K562 (cell line): ENCODE measurements at regions not wholly inside any gene's neighbourhood (a gene's known extent, or its start where the extent isn't known, plus 50 kb on each side); places are given as distances from the start of the nearest gene placed in this dataset.

Experiments used
- ATAC-seq: fragments of 200-7000 bp; cut with Tn5 transposase; 3 replicates; pipeline ENCODE4 v1.9.1; 2020; ENCODE audit warnings: moderate library complexity
- BruUV-seq: library from RNA; stranded (reverse); fragments of 400-500 nt; replicated peaks from 2 replicates; lab custom pipeline; 2021; lab: Mats Ljungman, UMichigan
- CTCF ChIA-PET: fragments of 300-600 bp; formaldehyde crosslinking; extraction: SDS; loops from one replicate; lab custom pipeline; 2021; ENCODE audit warnings: low intra/inter-chr PET ratio; lab: Yijun Ruan, JAX
- POLR2A ChIA-PET: fragments of 300-600, 350-650 bp; sonication (Branson Sonifier 250); formaldehyde crosslinking; extraction: SDS; loops from one replicate; lab custom pipeline; 2021; ENCODE audit warnings: antibody characterized with exemption, inconsistent platforms; lab: Yijun Ruan, JAX
- DNase-seq, 4 experiments: peaks; one replicate each; pipeline versions ENCODE4 v3.0.0 to v3.0.0-alpha.2; 2011 to 2018; ENCODE audit warnings: low spot score in 3 of 4, mixed read lengths in 3 of 4; ENCODE audit errors: extremely low read depth in 1 of 4
- FAIRE-seq: peaks from 2 replicates; lab custom pipeline; 2011; peaks lifted over from hg19 to GRCh38; lab: Jason Lieb, UNC
- H2AFZ ChIP-seq: 2 replicates; pipeline ENCODE4 v1.6.0; 2011; ENCODE audit warnings: low read depth, low read length, control low read depth, inconsistent platforms
- H3K27ac ChIP-seq: fragments of 200-600 bp; 3 replicates; pipeline ENCODE4 v1.8.0; 2011; ENCODE audit warnings: low read depth, mild to moderate bottlenecking, control low read depth, inconsistent platforms, low read length, moderate library complexity, mixed read lengths; ENCODE audit errors: extremely low read depth
- H3K27me3 ChIP-seq, 2 experiments: fragments of 300-600 bp in 1 of 2; 2 replicates in 1 of 2; 3 replicates in 1 of 2; pipeline versions ENCODE4 v1.6.0 to v1.8.0; 2011; ENCODE audit warnings: inconsistent platforms in 2 of 2, low read length in 2 of 2, mild to moderate bottlenecking in 1 of 2, mixed read lengths in 1 of 2, moderate library complexity in 1 of 2; ENCODE audit not compliant: control insufficient read depth in 2 of 2, insufficient read depth in 2 of 2
- H3K36me3 ChIP-seq: fragments of 300-600 bp; 3 replicates; pipeline ENCODE4 v1.8.0; 2011; ENCODE audit warnings: mild to moderate bottlenecking, low read length, inconsistent platforms; ENCODE audit not compliant: control insufficient read depth, insufficient read depth
- H3K4me1 ChIP-seq, 2 experiments: fragments of 200-600 bp in 1 of 2; replicated peaks in 1 of 2; 2 replicates in 1 of 2; 3 replicates in 1 of 2; pipeline versions ENCODE4 v1.5.1 to v1.8.0; 2011; ENCODE audit warnings: inconsistent platforms in 2 of 2, low read length in 2 of 2, mild to moderate bottlenecking in 1 of 2, mixed read lengths in 1 of 2, moderate library complexity in 1 of 2; ENCODE audit not compliant: control insufficient read depth in 2 of 2, insufficient read depth in 2 of 2
- H3K4me2 ChIP-seq: 2 replicates; pipeline ENCODE4 v1.6.1; 2011; ENCODE audit warnings: low read length, control low read depth, inconsistent platforms, mixed read lengths; ENCODE audit not compliant: insufficient read depth
- H3K4me3 ChIP-seq: fragments of 200-600 bp; sonication (generic), shearing (Covaris generic); 2 replicates; pipeline ENCODE4 v1.5.1; 2016; ENCODE audit warnings: control low read depth, inconsistent platforms
- H3K79me2 ChIP-seq: fragments of 200-600 bp; 3 replicates; pipeline ENCODE4 v1.8.0; 2011; ENCODE audit warnings: low read length, inconsistent platforms; ENCODE audit not compliant: control insufficient read depth, insufficient read depth
- H3K9ac ChIP-seq, 2 experiments: 2 replicates each; pipeline versions ENCODE4 v1.6.0 to v1.6.1; 2011; ENCODE audit warnings: low read depth in 2 of 2, low read length in 2 of 2, control low read depth in 1 of 2, inconsistent platforms in 1 of 2, mild to moderate bottlenecking in 1 of 2, mixed read lengths in 1 of 2; ENCODE audit not compliant: insufficient read depth in 1 of 2
- H3K9me1 ChIP-seq: one replicate; pipeline ENCODE4 v1.6.0; 2011; ENCODE audit warnings: inconsistent platforms, mild to moderate bottlenecking, low read length, moderate library complexity; ENCODE audit not compliant: control insufficient read depth, insufficient read depth
- H3K9me3 ChIP-seq: replicated peaks from 2 replicates; pipeline ENCODE4 v1.5.1; 2011; ENCODE audit warnings: low read depth, low read length, inconsistent platforms; ENCODE audit not compliant: control insufficient read depth, insufficient read depth
- H4K20me1 ChIP-seq: replicated peaks from 2 replicates; pipeline ENCODE4 v1.6.1; 2011; ENCODE audit warnings: low read length, inconsistent platforms, mixed read lengths; ENCODE audit not compliant: control insufficient read depth, insufficient read depth
- DNMT1 ChIP-seq: fragments of 450-650 bp; IDR thresholded peaks from 2 replicates; pipeline ENCODE4 v1.6.1; 2016; ENCODE audit warnings: antibody characterized with exemption, mild to moderate bottlenecking
- FOSL1 ChIP-seq: fragments of 200-800 bp; sonication (Bioruptor generic); conservative IDR thresholded peaks from 2 replicates; pipeline ENCODE4 v1.6.1; 2016; ENCODE audit warnings: missing genetic modification characterization, missing compliant biosample characterization
- KDM5B ChIP-seq: fragments of 200-600 bp; sonication (generic); IDR thresholded peaks from 2 replicates; pipeline ENCODE4 v1.6.1; 2012; ENCODE audit warnings: low read depth, mild to moderate bottlenecking, moderate library complexity, low read length, control low read depth, inconsistent platforms; ENCODE audit not compliant: insufficient replicate concordance
- NCOA6 ChIP-seq: fragments of 450-650 bp; IDR thresholded peaks from 2 replicates; pipeline ENCODE4 v1.6.1; 2017; ENCODE audit warnings: mild to moderate bottlenecking
- SNIP1 ChIP-seq: fragments of 450-650 bp; IDR thresholded peaks from 2 replicates; pipeline ENCODE4 v1.7.1; 2017; ENCODE audit warnings: low read depth, mild to moderate bottlenecking
- TAF9B ChIP-seq: fragments of 450-650 bp; IDR thresholded peaks from 2 replicates; pipeline ENCODE4 v1.6.1; 2018; ENCODE audit warnings: mild to moderate bottlenecking; ENCODE audit not compliant: partially characterized antibody
- THRAP3 ChIP-seq: fragments of 450-650 bp; IDR thresholded peaks from 2 replicates; pipeline ENCODE4 v1.6.1; 2016; ENCODE audit warnings: mild to moderate bottlenecking, inconsistent platforms, borderline replicate concordance
- whole genome bisulfite sequencing: fragments of 100-300 bp; shearing (Covaris generic); methylation state at CpG from one replicate; pipeline ENCODE4 v1.1.6; 2016; ENCODE audit warnings: low coverage, mixed read lengths; ENCODE audit not compliant: insufficient coverage; ENCODE audit errors: missing lambda C conversion rate; 5-methylcytosine and 5-hydroxymethylcytosine counted together
- in situ Hi-C: fragments of 300-500 bp; cut with MboI; formaldehyde crosslinking; loops from 4 replicates; pipeline ENCODE4 v1.15.0; 2018; ENCODE audit warnings: inconsistent platforms, mixed read lengths
- intact Hi-C: fragments of 100-400 bp; cut with micrococcal nuclease; formaldehyde crosslinking; loops from 2 replicates; pipeline ENCODE4 v1.14.2; 2022
- TF ChIP-seq, protein P1 (sequence below): sonication (generic); formaldehyde crosslinking; IDR thresholded peaks from 2 replicates; pipeline ENCODE4 v1.5.0; 2020; ENCODE audit warnings: missing genetic modification reagents
- TF ChIP-seq, protein P2 (sequence below): IDR thresholded peaks from 2 replicates; pipeline ENCODE4 v1.6.1; 2014; ENCODE audit warnings: antibody characterized with exemption
- TF ChIP-seq, protein P3 (sequence below): fragments of 450-650 bp; formaldehyde crosslinking; IDR thresholded peaks from 2 replicates; pipeline ENCODE4 v1.4.0; 2022; ENCODE audit warnings: mild to moderate bottlenecking, moderate library complexity
- TF ChIP-seq, protein P4 (sequence below), 2 experiments: fragments of 450-650 bp in 1 of 2; IDR thresholded peaks; 2 replicates each; pipeline ENCODE4 v1.6.1; 2011 to 2017; ENCODE audit warnings: low read depth in 2 of 2, antibody characterized with exemption in 1 of 2, borderline replicate concordance in 1 of 2, low read length in 1 of 2, mild to moderate bottlenecking in 1 of 2, mixed read lengths in 1 of 2; ENCODE audit not compliant: control insufficient read depth in 1 of 2

DNA sequence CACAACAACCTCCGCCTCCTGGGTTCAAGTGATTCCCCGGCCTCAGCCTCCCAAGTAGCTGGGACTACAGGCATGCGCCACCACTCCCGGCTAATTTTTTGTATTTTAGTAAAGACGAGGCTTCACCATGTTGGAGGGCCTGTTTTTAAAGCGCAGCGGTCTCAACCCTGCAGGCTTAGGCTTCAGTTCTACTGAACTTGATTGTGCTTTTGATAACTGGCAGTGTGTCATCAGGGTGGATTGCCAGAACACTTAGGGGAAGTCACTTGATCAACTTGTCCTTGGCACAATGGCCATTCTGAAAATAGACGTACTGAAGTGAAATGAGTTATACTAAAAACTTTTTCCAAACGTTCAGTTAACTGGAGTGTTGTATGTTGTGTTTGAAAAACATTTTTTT is 472.2 kb downstream of the KLF5 start:
- no peaks in the 10 kb centered on the region for H4K20me1 ChIP-seq
- H3K27me3 ChIP-seq, result no peaks in the 10 kb centered on the region
- no peak overlapping the region for H3K4me2 ChIP-seq
- no peak overlapping the region for H3K9ac ChIP-seq
- no peak overlapping the region for H3K4me3 ChIP-seq
- H2AFZ ChIP-seq, result no peak overlapping the region
- H3K27ac ChIP-seq, result no peak overlapping the region
- CTCF ChIA-PET, result no interaction called here
- no TSS peak for BruUV-seq
- H3K9me1 ChIP-seq, result no peaks in the 10 kb centered on the region
- no peaks in the 10 kb centered on the region for H3K9me3 ChIP-seq
- POLR2A ChIA-PET, result no interaction called here
- no peak for TF ChIP-seq KDM5B
- TF ChIP-seq, protein P1, sequence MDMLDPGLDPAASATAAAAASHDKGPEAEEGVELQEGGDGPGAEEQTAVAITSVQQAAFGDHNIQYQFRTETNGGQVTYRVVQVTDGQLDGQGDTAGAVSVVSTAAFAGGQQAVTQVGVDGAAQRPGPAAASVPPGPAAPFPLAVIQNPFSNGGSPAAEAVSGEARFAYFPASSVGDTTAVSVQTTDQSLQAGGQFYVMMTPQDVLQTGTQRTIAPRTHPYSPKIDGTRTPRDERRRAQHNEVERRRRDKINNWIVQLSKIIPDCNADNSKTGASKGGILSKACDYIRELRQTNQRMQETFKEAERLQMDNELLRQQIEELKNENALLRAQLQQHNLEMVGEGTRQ (CRISPR knock-in tag), result no peak
- TF ChIP-seq, protein P2, sequence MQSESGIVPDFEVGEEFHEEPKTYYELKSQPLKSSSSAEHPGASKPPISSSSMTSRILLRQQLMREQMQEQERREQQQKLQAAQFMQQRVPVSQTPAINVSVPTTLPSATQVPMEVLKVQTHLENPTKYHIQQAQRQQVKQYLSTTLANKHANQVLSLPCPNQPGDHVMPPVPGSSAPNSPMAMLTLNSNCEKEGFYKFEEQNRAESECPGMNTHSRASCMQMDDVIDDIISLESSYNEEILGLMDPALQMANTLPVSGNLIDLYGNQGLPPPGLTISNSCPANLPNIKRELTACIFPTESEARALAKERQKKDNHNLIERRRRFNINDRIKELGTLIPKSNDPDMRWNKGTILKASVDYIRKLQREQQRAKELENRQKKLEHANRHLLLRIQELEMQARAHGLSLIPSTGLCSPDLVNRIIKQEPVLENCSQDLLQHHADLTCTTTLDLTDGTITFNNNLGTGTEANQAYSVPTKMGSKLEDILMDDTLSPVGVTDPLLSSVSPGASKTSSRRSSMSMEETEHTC, result no peak
- no peak for TF ChIP-seq FOSL1 (tag)
- TF ChIP-seq, protein P3, sequence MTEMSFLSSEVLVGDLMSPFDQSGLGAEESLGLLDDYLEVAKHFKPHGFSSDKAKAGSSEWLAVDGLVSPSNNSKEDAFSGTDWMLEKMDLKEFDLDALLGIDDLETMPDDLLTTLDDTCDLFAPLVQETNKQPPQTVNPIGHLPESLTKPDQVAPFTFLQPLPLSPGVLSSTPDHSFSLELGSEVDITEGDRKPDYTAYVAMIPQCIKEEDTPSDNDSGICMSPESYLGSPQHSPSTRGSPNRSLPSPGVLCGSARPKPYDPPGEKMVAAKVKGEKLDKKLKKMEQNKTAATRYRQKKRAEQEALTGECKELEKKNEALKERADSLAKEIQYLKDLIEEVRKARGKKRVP, result no peak
- no peak for TF ChIP-seq TAF9B
- no peak for TF ChIP-seq THRAP3
- no peak for TF ChIP-seq DNMT1
- TF ChIP-seq NCOA6, result no peak
- no peak for TF ChIP-seq SNIP1
- TF ChIP-seq, protein P4, sequence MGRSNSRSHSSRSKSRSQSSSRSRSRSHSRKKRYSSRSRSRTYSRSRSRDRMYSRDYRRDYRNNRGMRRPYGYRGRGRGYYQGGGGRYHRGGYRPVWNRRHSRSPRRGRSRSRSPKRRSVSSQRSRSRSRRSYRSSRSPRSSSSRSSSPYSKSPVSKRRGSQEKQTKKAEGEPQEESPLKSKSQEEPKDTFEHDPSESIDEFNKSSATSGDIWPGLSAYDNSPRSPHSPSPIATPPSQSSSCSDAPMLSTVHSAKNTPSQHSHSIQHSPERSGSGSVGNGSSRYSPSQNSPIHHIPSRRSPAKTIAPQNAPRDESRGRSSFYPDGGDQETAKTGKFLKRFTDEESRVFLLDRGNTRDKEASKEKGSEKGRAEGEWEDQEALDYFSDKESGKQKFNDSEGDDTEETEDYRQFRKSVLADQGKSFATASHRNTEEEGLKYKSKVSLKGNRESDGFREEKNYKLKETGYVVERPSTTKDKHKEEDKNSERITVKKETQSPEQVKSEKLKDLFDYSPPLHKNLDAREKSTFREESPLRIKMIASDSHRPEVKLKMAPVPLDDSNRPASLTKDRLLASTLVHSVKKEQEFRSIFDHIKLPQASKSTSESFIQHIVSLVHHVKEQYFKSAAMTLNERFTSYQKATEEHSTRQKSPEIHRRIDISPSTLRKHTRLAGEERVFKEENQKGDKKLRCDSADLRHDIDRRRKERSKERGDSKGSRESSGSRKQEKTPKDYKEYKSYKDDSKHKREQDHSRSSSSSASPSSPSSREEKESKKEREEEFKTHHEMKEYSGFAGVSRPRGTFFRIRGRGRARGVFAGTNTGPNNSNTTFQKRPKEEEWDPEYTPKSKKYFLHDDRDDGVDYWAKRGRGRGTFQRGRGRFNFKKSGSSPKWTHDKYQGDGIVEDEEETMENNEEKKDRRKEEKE (IDR thresholded peaks at IDR 0.05; ENCODE audit: borderline replicate concordance in 1 of 2, control insufficient read depth in 1 of 2, low read depth in 2 of 2, low read length in 1 of 2), result no peak
- intact Hi-C loops, result no loop called here
- in situ Hi-C loops, result no loop called here
- DNase-seq (no peak), FAIRE-seq (no peak), ATAC-seq (no peak)
- H3K79me2 ChIP-seq, result no peaks in the 10 kb centered on the region
- no peaks in the 10 kb centered on the region for H3K36me3 ChIP-seq
- no peaks in the 10 kb centered on the region for H3K4me1 ChIP-seq
- 25% methylated on average over 9 of the region's 9 CpGs for WGBS
